ENCODE measurements at regions not wholly inside any gene's neighbourhood (a gene's known extent, or its start where the extent isn't known, plus 50 kb on each side); places are given as distances from the start of the nearest gene placed in this dataset.

DNA sequence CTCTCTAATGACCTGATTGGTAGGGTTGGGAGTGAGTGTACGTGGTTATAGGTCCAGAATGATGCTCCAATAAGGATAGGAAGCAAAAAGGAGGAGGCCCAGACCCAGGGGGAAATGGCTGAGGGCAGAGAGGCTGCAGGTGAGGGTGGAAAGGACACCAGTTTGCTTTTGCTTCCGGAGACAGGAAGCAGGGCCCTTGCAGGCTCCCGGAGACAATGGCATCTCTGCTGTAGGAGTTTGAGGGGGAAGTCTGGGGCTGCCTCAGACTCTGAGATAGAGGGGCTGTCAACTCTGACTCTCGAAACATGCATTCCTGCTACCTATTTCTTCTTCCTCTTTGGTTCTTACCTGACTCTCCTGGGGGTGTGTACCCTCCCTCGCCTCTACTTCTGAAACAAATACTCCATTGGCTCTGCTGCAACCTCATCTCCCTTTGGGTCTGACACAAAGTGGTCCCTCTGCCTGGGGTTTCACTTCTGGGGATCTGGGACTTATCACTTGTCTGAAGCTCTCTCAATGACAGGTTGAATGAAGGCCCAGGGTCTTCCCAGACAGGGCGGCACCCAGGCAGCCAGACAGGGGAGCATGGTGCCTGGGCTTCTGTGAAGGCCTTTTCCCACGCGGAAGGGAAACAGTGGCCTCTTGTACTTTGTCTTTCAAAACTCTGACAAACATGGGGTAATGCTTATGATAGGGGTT, 61.5 kb downstream of the CHRD start:
- TF ChIP-seq, protein P1, sequence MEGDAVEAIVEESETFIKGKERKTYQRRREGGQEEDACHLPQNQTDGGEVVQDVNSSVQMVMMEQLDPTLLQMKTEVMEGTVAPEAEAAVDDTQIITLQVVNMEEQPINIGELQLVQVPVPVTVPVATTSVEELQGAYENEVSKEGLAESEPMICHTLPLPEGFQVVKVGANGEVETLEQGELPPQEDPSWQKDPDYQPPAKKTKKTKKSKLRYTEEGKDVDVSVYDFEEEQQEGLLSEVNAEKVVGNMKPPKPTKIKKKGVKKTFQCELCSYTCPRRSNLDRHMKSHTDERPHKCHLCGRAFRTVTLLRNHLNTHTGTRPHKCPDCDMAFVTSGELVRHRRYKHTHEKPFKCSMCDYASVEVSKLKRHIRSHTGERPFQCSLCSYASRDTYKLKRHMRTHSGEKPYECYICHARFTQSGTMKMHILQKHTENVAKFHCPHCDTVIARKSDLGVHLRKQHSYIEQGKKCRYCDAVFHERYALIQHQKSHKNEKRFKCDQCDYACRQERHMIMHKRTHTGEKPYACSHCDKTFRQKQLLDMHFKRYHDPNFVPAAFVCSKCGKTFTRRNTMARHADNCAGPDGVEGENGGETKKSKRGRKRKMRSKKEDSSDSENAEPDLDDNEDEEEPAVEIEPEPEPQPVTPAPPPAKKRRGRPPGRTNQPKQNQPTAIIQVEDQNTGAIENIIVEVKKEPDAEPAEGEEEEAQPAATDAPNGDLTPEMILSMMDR (IDR thresholded peaks at IDR 0.05), result no peak
- TF ChIP-seq POLR2AphosphoS5 (IDR thresholded peaks at IDR 0.05; ENCODE audit: low read depth, low read length), result no peak
